ENCODE measurements at regions not wholly inside any gene's neighbourhood (a gene's known extent, or its start where the extent isn't known, plus 50 kb on each side); places are given as distances from the start of the nearest gene placed in this dataset.

DNA sequence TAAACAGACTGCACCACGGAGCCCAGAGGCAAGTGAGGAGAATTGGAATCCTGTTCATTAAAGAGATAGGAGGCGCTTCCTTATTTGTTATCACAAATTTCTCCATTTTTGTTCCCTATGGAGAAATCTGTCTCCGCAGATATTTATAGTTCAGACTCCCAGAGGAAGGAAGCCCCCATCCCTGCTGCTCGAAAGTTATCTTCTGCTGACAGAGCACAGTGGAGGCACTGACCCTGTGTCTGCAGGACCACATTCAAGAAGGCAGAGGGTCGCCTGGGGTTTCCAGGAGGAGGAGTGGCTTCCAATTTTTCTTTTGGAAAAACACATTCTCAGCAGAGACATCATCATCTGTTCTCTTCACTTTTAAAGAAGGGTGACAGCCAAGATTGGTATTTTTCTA lies 73.0 kb upstream of the GPR45 start:
- TF ChIP-seq CTCF (IDR thresholded peaks at IDR 0.05; ENCODE audit: low read depth, low read length): no peak
- H3K4me3 ChIP-seq (ENCODE audit: low read depth, low read length): no peak overlapping the region
- ChIA-PET CTCF (no interaction called here), POLR2A (no interaction called here)
- DNase-seq (ENCODE audit: low read depth, low spot score): no peak
- H3K9me3 ChIP-seq (ENCODE audit: control insufficient read depth, insufficient read depth, low read length): no peaks in the 10 kb centered on the region
- peaks cover 3% of the 10 kb centered on the region for H3K27me3 ChIP-seq (ENCODE audit: control insufficient read depth, insufficient read depth, low read length)
- no peak overlapping the region for H3K27ac ChIP-seq (ENCODE audit: low read depth, low read length)

DNA sequence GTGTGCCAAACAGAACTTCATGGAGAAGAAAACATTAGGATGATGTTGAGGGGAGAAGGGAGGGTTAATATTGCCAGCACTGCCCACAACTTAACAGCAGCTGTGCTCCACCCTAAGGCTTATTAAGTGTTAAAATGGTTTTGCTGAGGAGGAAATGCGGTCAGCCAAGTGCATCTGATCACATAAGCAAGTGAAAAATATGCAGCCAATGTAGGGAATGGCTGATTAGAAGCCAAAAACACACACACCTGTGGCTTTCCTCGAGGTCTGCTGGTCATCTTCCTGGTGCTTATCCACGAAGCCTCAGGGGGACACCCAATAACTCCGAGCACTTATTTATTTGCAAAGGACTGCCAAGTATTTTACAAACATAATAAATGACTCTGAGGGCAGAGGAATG lies 66.3 kb upstream of the GPR45 start:
- Histone ChIP-seq H3K4me3 (ENCODE audit: low read depth, low read length) (no peak overlapping the region), H3K27ac (ENCODE audit: low read depth, low read length) (no peak overlapping the region), H3K27me3 (ENCODE audit: control insufficient read depth, insufficient read depth, low read length) (peaks cover 10% of the 10 kb centered on the region), H3K9me3 (ENCODE audit: control insufficient read depth, insufficient read depth, low read length) (no peaks in the 10 kb centered on the region)
- TF ChIP-seq CTCF (IDR thresholded peaks at IDR 0.05; ENCODE audit: low read depth, low read length): no peak
- POLR2A ChIA-PET: no interaction called here
- DNase-seq (ENCODE audit: low read depth, low spot score): no peak
- CTCF ChIA-PET: no interaction called here

DNA sequence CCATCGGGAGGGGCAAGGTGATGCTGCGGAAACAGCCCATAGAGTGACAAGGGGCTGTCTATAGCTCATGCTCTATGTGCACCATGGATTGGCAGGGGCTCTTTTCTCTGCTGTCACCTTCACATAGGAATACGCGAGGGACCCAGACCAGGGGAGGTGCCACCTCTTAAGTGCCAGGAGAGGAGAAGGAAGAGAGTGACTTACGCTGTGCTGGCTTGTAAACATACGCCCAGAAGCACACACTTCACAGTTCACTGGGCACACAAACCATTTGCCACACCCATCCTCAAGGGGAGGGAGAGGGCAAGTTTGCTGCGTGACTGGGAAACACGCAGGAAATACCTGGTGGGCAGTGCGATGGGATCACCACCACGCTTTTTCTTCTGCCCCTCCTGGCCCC lies 65.1 kb upstream of the GPR45 start:
- DNase-seq (ENCODE audit: low read depth, low spot score): no peak
- ChIA-PET POLR2A (no interaction called here), CTCF (no interaction called here)
- Histone ChIP-seq H3K9me3 (ENCODE audit: control insufficient read depth, insufficient read depth, low read length) (no peaks in the 10 kb centered on the region), H3K4me3 (ENCODE audit: low read depth, low read length) (no peak overlapping the region), H3K27me3 (ENCODE audit: control insufficient read depth, insufficient read depth, low read length) (peaks cover 10% of the 10 kb centered on the region), H3K27ac (ENCODE audit: low read depth, low read length) (no peak overlapping the region)
- TF ChIP-seq CTCF (IDR thresholded peaks at IDR 0.05; ENCODE audit: low read depth, low read length): no peak

DNA sequence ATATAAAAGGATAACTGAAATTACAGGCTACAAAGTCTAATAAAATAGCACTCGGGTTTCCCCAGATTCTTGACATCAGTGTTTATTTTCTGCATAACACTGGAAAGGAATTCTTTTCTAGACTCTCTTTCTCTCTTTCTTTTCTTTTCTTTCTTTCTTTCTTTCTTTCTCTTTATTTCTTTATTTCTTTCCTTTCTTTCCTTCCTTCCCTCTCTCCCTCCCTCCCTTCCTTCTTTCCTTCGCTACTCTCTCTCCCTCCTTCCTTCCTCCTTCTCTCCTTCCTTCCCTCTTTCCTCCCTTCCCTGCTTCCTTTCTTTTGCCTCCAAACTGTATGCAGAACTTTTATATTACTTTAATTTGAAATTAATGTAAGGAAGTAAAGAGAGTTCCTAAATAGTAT lies 64.5 kb upstream of the GPR45 start:
- H3K9me3 ChIP-seq (ENCODE audit: control insufficient read depth, insufficient read depth, low read length): no peaks in the 10 kb centered on the region
- H3K27ac ChIP-seq (ENCODE audit: low read depth, low read length): no peak overlapping the region
- ChIA-PET CTCF (no interaction called here), POLR2A (no interaction called here)
- H3K4me3 ChIP-seq (ENCODE audit: low read depth, low read length): no peak overlapping the region
- TF ChIP-seq CTCF (IDR thresholded peaks at IDR 0.05; ENCODE audit: low read depth, low read length): no peak
- H3K27me3 ChIP-seq (ENCODE audit: control insufficient read depth, insufficient read depth, low read length): peaks cover 11% of the 10 kb centered on the region
- no peak for DNase-seq (ENCODE audit: low read depth, low spot score)

DNA sequence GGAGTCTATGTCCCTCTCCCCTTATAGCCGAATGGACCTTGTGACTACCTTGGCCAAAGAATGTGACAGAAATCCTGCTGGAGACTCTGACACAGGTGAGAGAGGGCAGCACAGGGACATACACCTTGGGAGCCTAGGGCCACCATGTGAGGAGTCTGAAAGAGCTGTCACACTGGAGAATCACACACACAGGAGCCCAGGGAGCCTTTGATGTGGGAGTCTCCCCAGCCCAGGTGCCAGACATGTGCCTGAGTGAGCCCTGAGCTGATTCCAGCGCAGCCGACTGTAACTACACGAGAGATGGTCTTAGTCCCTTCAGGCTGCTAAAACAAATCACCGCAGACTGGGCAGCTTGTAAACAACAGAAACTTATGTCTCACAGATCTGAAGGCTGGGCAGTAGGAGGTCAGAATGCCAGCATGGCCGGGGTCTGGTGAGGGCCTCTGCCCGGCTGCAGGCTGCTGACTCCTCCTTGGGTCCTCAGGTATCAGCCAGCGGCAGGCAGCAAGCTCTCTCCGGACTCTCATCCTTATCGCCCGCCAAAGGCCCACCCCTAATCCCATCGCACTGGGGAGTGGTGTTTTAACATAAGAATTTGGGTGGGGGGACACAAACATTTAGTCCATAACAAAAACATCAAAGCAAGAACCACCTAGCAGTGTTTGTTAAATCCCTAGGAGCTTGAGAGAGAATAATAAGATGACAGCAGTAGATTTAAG lies 63.8 kb upstream of the GPR45 start:
- no peak for DNase-seq (ENCODE audit: low read depth, low spot score)
- H3K27me3 ChIP-seq (ENCODE audit: control insufficient read depth, insufficient read depth, low read length): peaks cover 11% of the 10 kb centered on the region
- H3K9me3 ChIP-seq (ENCODE audit: control insufficient read depth, insufficient read depth, low read length): no peaks in the 10 kb centered on the region
- H3K4me3 ChIP-seq (ENCODE audit: low read depth, low read length): no peak overlapping the region
- CTCF ChIA-PET: interaction anchor here (0.6 kb wide), 1 partner anchor 68 kb away, joined by 3 read pairs; no protein-coding TSS in a partner anchor
- POLR2A ChIA-PET: no interaction called here
- no peak for TF ChIP-seq CTCF (IDR thresholded peaks at IDR 0.05; ENCODE audit: low read depth, low read length)
- no peak overlapping the region for H3K27ac ChIP-seq (ENCODE audit: low read depth, low read length)
